Fibroblast of skin of left quadriceps (primary cell): ENCODE measurements at regions not wholly inside any gene's neighbourhood (a gene's known extent, or its start where the extent isn't known, plus 50 kb on each side); places are given as distances from the start of the nearest gene placed in this dataset.
A peak's percentile ranks its signal among the peaks of the same experiment; 100 is the strongest.
"Not testable (repeated sequence)": the region's sequence is repeated elsewhere in the genome, so short reads cannot be mapped to it uniquely, and the experiment has no call there.

Experiments used
- DNase-seq, 2 experiments: peaks; one replicate each; pipeline ENCODE4 v3.0.0-alpha.2; 2013; ENCODE audit warnings: low read depth in 2 of 2

GRCh38 chr2:53493210-53493609 lies 274.4 kb upstream of the CHAC2 start:
- DNase-seq = no peak

- DNase-seq = peak in 1 of 2 experiments; percentile 5
Measured at GRCh38 chr2:53490659-53491058, 276.9 kb upstream of the CHAC2 start.

GRCh38 chr2:53486185-53486899 lies 281.3 kb upstream of the CHAC2 start:
- not testable (repeated sequence) for DNase-seq

- DNase-seq = no peak
Measured at GRCh38 chr2:53485021-53485728, 282.4 kb upstream of the CHAC2 start.

- DNase-seq = no peak
Measured at GRCh38 chr2:53484531-53484930, 283.1 kb upstream of the CHAC2 start.

- DNase-seq = no peak
Measured at GRCh38 chr2:53477517-53477916, 290.1 kb upstream of the CHAC2 start.

- DNase-seq = no peak
Measured at GRCh38 chr2:53476834-53477233, 290.8 kb upstream of the CHAC2 start.

- no peak for DNase-seq
Measured at GRCh38 chr2:53475766-53476165, 291.8 kb upstream of the CHAC2 start.

- DNase-seq = peak; percentile 15 to 16
Measured at GRCh38 chr2:53475321-53475720, 292.3 kb upstream of the CHAC2 start.

GRCh38 chr2:53474914-53475313 lies 292.7 kb upstream of the CHAC2 start:
- DNase-seq = no peak

GRCh38 chr2:53473775-53474311 lies 293.8 kb upstream of the CHAC2 start:
- no peak for DNase-seq

GRCh38 chr2:53473236-53473635 lies 294.4 kb upstream of the CHAC2 start:
- DNase-seq = no peak

- DNase-seq = no peak
Measured at GRCh38 chr2:53467467-53468180, 300.0 kb upstream of the CHAC2 start.

- no peak for DNase-seq
Measured at GRCh38 chr2:53463806-53464726, 303.5 kb upstream of the CHAC2 start.

- DNase-seq = no peak
Measured at GRCh38 chr2:53460937-53461336, 306.7 kb upstream of the CHAC2 start.

GRCh38 chr2:53460347-53460746 lies 307.3 kb upstream of the CHAC2 start:
- DNase-seq = no peak

- no peak for DNase-seq
Measured at GRCh38 chr2:53455094-53455493, 312.5 kb upstream of the CHAC2 start.

- DNase-seq = no peak
Measured at GRCh38 chr2:53452957-53453748, 314.5 kb upstream of the CHAC2 start.

- DNase-seq = no peak
Measured at GRCh38 chr2:53452400-53452799, 315.2 kb upstream of the CHAC2 start.

- no peak for DNase-seq
Measured at GRCh38 chr2:53450923-53451322, 316.7 kb upstream of the CHAC2 start.

- no peak for DNase-seq
Measured at GRCh38 chr2:53448591-53448990, 319.0 kb upstream of the CHAC2 start.
